ENCODE measurements at regions not wholly inside any gene's neighbourhood (a gene's known extent, or its start where the extent isn't known, plus 50 kb on each side); places are given as distances from the start of the nearest gene placed in this dataset.

- no peak for TF ChIP-seq CTCF (IDR thresholded peaks at IDR 0.05)
- no peak for TF ChIP-seq ATF3 (CRISPR knock-in tag; conservative IDR thresholded peaks at IDR 0.05)
- no peak for TF ChIP-seq ZNF512 (CRISPR knock-in tag; IDR thresholded peaks at IDR 0.05; ENCODE audit: borderline replicate concordance)
- no peak for TF ChIP-seq STAT6 (CRISPR knock-in tag; conservative IDR thresholded peaks at IDR 0.05; ENCODE audit: low read depth)
- no peak for TF ChIP-seq NFE2L1 (CRISPR knock-in tag; IDR thresholded peaks at IDR 0.05)
- no peak for TF ChIP-seq ELF4 (CRISPR knock-in tag; IDR thresholded peaks at IDR 0.05; ENCODE audit: low read depth)
- no peak for TF ChIP-seq ZNF121 (CRISPR knock-in tag; IDR thresholded peaks at IDR 0.05)
- TF ChIP-seq CREB1 (CRISPR knock-in tag; IDR thresholded peaks at IDR 0.05), result no peak
- TF ChIP-seq ESRRA (CRISPR knock-in tag; IDR thresholded peaks at IDR 0.05; ENCODE audit: borderline replicate concordance), result no peak
- TF ChIP-seq ARID4B (CRISPR knock-in tag; IDR thresholded peaks at IDR 0.05; ENCODE audit: borderline replicate concordance), result no peak
- TF ChIP-seq ATF2 (CRISPR knock-in tag; IDR thresholded peaks at IDR 0.05; ENCODE audit: borderline replicate concordance, low read depth), result no peak
- no peak for TF ChIP-seq FOXJ3 (CRISPR knock-in tag; IDR thresholded peaks at IDR 0.05; ENCODE audit: borderline replicate concordance)
Observed at GRCh38 chr4:171101845-171102244, 711.4 kb upstream of the GALNTL6 start.
